Peyer's patch (tissue), 4 donors: ENCODE measurements at regions not wholly inside any gene's neighbourhood (a gene's known extent, or its start where the extent isn't known, plus 50 kb on each side); places are given as distances from the start of the nearest gene placed in this dataset.

ENCODE experiments used
- CTCF ChIP-seq, 6 experiments: fragments of 450-650 bp in 4 of 6; fragments of 200-600 bp in 2 of 6; sonication (generic) in 1 of 6; IDR thresholded peaks; one replicate each; pipeline ENCODE4 v1.5.1; 2017 to 2019; ENCODE audit warnings: antibody characterized with exemption in 6 of 6, mild to moderate bottlenecking in 3 of 6, moderate library complexity in 1 of 6
- POLR2A ChIP-seq, 2 donors: fragments of 450-650 bp; IDR thresholded peaks; one replicate each; pipeline ENCODE4 v1.5.1; 2017; ENCODE audit warnings: antibody characterized with exemption in 2 of 2, mild to moderate bottlenecking in 2 of 2, moderate library complexity in 2 of 2

DNA sequence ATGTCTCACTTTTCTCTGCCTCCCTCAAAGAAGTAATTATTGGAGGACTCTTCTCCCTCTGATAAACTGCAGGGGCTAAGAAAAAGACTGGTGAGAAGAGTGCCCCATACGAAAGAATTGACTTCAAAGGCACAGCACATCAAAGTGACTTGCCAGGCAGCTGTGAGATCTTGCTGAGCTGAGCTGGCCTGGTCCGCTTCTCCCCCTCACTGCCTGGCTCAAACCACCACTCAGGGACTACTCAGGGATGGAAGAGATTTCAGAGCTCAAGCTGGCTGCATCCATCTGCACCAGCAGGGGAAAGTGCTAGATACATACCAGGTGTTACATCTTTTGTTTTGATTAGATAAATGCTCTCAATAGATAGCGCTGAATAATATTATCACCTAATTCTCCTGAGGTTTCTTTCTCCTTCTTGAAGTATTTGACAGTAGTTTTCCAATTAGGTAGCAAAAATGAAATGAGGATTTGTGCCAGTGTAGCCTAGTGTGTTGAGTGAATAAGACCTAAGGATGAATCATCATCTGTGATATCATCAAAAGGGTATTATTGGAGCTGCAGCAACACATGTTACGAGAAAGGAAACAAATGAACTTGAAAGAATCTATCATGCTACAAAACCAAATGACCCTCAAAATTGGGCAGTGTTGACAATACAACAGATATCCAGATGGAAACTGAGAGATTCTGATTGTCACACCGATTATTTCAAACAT lies 379.8 kb downstream of the TBC1D4 start:
- TF ChIP-seq CTCF (IDR thresholded peaks at IDR 0.05) (no peak), POLR2A (IDR thresholded peaks at IDR 0.05) (no peak)
